ENCODE measurements at regions not wholly inside any gene's neighbourhood (a gene's known extent, or its start where the extent isn't known, plus 50 kb on each side); places are given as distances from the start of the nearest gene placed in this dataset.

DNA sequence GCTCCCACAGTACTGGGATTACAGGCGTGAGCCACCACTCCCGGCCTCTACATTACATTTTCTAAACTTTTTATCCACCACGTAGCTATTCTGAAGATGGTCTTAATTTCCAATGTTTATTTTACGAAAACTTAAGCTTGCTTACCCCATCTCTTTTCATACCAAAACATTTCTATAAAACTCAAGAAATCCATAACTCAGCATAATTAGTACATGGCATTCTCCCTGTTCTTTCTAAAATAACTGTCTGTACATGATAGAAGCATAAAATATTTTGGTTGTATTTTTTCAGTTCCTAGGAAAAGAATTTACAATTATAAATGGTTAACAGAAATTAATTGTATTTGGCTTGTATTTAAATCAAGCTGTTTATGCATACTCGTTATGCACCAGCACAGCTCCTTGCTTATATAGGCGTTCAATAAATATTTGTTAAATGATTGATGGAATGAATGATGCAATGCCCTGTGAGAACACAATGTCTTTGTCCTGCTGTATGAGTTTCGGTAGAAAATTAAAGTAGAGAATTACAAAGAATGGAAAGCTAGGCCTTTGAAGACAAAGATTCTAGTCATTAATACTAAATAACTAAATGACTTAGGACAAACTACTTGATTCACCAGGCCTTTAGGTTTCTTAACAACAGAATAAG lies 384.2 kb downstream of the EFNA5 start:
- WGBS, 2 donors: 88 to 89% methylated on average over 7 of the region's 7 CpGs
- Histone ChIP-seq H3K27ac (no peak overlapping the region), H3K27me3 (no peaks in the 10 kb centered on the region), H3K4me1 (no peaks in the 10 kb centered on the region), H3K36me3 (no peaks in the 10 kb centered on the region), H3K4me3 (no peak overlapping the region), H3K9me3 (no peaks in the 10 kb centered on the region)
- no peak for TF ChIP-seq POLR2AphosphoS5 (IDR thresholded peaks at IDR 0.05)
- no peak for TF ChIP-seq EP300 (IDR thresholded peaks at IDR 0.05)
- TF ChIP-seq, protein P1, sequence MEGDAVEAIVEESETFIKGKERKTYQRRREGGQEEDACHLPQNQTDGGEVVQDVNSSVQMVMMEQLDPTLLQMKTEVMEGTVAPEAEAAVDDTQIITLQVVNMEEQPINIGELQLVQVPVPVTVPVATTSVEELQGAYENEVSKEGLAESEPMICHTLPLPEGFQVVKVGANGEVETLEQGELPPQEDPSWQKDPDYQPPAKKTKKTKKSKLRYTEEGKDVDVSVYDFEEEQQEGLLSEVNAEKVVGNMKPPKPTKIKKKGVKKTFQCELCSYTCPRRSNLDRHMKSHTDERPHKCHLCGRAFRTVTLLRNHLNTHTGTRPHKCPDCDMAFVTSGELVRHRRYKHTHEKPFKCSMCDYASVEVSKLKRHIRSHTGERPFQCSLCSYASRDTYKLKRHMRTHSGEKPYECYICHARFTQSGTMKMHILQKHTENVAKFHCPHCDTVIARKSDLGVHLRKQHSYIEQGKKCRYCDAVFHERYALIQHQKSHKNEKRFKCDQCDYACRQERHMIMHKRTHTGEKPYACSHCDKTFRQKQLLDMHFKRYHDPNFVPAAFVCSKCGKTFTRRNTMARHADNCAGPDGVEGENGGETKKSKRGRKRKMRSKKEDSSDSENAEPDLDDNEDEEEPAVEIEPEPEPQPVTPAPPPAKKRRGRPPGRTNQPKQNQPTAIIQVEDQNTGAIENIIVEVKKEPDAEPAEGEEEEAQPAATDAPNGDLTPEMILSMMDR (IDR thresholded peaks at IDR 0.05): no peak
- no peak for TF ChIP-seq POLR2A (IDR thresholded peaks at IDR 0.05)
- no peak for DNase-seq
- intact Hi-C loops (cut with DNase I): no loop called here

DNA sequence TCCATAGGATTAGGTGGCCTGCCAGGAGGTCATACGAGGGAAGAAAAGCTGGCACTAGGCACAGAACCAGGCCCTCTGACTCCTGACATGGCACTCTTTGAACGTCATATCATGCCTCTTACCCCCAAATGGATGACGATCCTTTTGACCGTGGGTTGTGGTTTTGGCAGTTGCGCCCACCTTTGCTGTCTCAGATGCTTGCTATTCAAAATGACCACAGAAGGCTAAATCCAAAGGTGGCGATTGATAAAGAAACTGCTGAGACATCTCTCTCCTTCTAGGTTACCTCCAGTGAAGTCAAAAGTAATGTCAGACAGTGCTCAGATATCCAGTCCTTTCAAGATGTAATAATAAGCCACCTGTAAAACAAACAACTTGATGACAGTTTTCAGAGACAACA lies 385.0 kb downstream of the EFNA5 start:
- Histone ChIP-seq H3K36me3 (no peaks in the 10 kb centered on the region), H3K9me3 (no peaks in the 10 kb centered on the region), H3K4me1 (no peaks in the 10 kb centered on the region), H3K27ac (no peak overlapping the region), H3K4me3 (no peak overlapping the region), H3K27me3 (no peaks in the 10 kb centered on the region)
- DNase-seq: no peak
- intact Hi-C loops (cut with DNase I): no loop called here
- 84 to 93% methylated on average over 6 of the region's 6 CpGs for WGBS, 2 donors
- TF ChIP-seq EP300 (IDR thresholded peaks at IDR 0.05): no peak
- TF ChIP-seq, protein P1 (IDR thresholded peaks at IDR 0.05): no peak
- no peak for TF ChIP-seq POLR2A (IDR thresholded peaks at IDR 0.05)
- no peak for TF ChIP-seq POLR2AphosphoS5 (IDR thresholded peaks at IDR 0.05)

DNA sequence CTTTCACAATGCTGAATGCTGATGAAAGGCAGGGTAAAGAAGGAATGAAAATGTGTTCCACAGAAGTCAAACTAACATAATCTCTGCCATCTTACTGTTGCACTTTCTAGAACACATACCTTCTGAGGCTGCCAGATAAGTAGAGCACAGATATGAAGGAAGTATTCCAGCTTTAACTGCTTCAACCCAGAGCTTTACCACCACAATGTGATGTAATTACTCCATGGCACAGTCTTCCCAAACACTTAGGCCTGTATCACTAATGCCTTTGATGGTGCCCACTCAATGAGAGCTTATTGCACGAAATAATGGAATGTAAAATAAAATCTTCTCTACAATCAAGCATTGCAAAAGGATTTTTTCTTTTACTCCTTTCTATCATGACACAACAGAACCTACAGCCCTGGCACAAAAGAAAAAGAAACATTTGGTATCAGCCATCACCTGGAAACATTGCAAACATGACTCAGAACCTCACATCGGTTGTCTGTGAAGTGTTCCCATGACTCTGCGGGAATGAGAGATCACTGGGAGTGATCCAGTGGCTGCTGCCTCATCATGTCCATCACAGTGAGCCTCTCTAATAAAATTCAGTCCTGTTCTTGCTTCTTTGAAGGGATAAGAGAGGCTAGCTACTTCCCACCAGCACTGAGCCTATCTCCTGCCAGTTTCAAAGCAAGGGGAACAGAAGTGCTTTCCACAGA lies 385.8 kb downstream of the EFNA5 start:
- Histone ChIP-seq H3K4me1 (no peaks in the 10 kb centered on the region), H3K27ac (no peak overlapping the region), H3K27me3 (no peaks in the 10 kb centered on the region), H3K4me3 (no peak overlapping the region), H3K9me3 (no peaks in the 10 kb centered on the region), H3K36me3 (no peaks in the 10 kb centered on the region)
- TF ChIP-seq, protein P1 (IDR thresholded peaks at IDR 0.05): no peak
- TF ChIP-seq POLR2A (IDR thresholded peaks at IDR 0.05) (no peak), EP300 (IDR thresholded peaks at IDR 0.05) (no peak), POLR2AphosphoS5 (IDR thresholded peaks at IDR 0.05) (no peak)
- WGBS, 2 donors: 83 to 87% methylated on average over 3 of the region's 3 CpGs
- intact Hi-C loops (cut with DNase I): no loop called here
- DNase-seq: no peak

DNA sequence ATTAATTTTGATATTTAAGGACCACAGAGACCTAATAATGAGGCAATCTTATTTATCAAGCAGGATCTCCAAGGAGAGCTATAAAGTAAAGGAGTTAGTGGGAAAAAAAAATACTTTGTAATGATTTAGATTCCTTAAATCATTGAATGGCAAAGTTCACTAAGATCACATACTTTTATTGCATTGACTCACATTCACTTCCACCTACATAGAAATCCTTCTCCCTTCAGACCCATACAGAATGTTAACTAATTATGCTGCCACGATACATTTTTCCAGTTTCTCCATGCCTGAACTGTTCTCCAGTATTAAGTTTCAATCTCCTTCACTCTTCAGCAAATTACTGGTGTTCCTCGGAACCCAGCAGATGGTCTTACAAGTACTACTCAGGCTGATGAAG lies 388.7 kb downstream of the EFNA5 start:
- WGBS, 2 donors: 69 to 93% methylated on average over 2 of the region's 2 CpGs
- H3K9me3 ChIP-seq: no peaks in the 10 kb centered on the region
- H3K36me3 ChIP-seq: no peaks in the 10 kb centered on the region
- TF ChIP-seq EP300 (IDR thresholded peaks at IDR 0.05) (no peak), POLR2A (IDR thresholded peaks at IDR 0.05) (no peak), POLR2AphosphoS5 (IDR thresholded peaks at IDR 0.05) (no peak)
- TF ChIP-seq, protein P1 (IDR thresholded peaks at IDR 0.05): no peak
- H3K4me1 ChIP-seq: no peaks in the 10 kb centered on the region
- no peaks in the 10 kb centered on the region for H3K27me3 ChIP-seq
- H3K27ac ChIP-seq: no peak overlapping the region
- H3K4me3 ChIP-seq: no peak overlapping the region
- DNase-seq: no peak
- intact Hi-C loops (cut with DNase I): no loop called here

Measured in sigmoid colon (tissue), 6 donors.